ENCODE measurements at regions not wholly inside any gene's neighbourhood (a gene's known extent, or its start where the extent isn't known, plus 50 kb on each side); places are given as distances from the start of the nearest gene placed in this dataset.

DNA sequence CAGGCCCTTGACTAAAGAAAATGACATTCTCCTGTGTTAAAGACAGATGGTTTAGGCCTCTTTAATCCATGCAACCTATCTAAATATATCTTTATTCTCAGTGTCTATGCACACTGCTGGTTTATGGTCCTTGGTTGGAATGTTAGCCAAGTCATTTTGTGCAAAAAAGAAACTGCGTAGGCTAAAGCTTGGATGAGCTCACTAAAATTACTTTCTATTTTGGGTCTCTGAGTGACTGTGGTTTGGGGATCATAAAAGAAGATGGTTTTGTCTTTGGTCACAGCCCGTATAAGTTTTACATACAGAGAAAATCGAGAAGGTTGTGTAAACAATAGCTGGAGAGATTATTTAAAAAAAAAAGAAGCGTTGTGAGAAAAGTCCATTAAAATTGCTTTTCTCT lies 443.6 kb downstream of the UBE2NL start:
- in situ Hi-C loops (cut with MboI), result no loop called here
- no peaks in the 10 kb centered on the region for H3K79me2 ChIP-seq (ENCODE audit: control insufficient read depth, insufficient read depth, low read length)
- H3K27ac ChIP-seq (ENCODE audit: extremely low read depth, low read depth, low read length), result no peak overlapping the region
- no peak for DNase-seq (ENCODE audit: extremely low read depth in 1 of 4, low spot score in 3 of 4)
- no peaks in the 10 kb centered on the region for H3K4me1 ChIP-seq (replicated peaks in 1 of 2; ENCODE audit: control insufficient read depth in 2 of 2, insufficient read depth in 2 of 2, low read length in 2 of 2)
- no peak for ATAC-seq
- H4K20me1 ChIP-seq (replicated peaks; ENCODE audit: control insufficient read depth, insufficient read depth, low read length), result no peaks in the 10 kb centered on the region
- CTCF ChIA-PET (ENCODE audit: low intra/inter-chr PET ratio), result no interaction called here
- H3K4me2 ChIP-seq (ENCODE audit: insufficient read depth, low read length), result no peak overlapping the region
- no peaks in the 10 kb centered on the region for H3K36me3 ChIP-seq (ENCODE audit: control insufficient read depth, insufficient read depth, low read length)
- POLR2A ChIA-PET, result no interaction called here
- intact Hi-C loops (cut with micrococcal nuclease), result no loop called here
- no peaks in the 10 kb centered on the region for H3K27me3 ChIP-seq (ENCODE audit: control insufficient read depth in 2 of 2, insufficient read depth in 2 of 2, low read length in 2 of 2)
- TF ChIP-seq, protein P1, sequence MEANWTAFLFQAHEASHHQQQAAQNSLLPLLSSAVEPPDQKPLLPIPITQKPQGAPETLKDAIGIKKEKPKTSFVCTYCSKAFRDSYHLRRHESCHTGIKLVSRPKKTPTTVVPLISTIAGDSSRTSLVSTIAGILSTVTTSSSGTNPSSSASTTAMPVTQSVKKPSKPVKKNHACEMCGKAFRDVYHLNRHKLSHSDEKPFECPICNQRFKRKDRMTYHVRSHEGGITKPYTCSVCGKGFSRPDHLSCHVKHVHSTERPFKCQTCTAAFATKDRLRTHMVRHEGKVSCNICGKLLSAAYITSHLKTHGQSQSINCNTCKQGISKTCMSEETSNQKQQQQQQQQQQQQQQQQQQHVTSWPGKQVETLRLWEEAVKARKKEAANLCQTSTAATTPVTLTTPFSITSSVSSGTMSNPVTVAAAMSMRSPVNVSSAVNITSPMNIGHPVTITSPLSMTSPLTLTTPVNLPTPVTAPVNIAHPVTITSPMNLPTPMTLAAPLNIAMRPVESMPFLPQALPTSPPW (CRISPR knock-in tag; IDR thresholded peaks at IDR 0.05), result no peak
- TF ChIP-seq SMARCA4 (IDR thresholded peaks at IDR 0.05), result no peak
- TF ChIP-seq IRF2 (CRISPR knock-in tag; IDR thresholded peaks at IDR 0.05), result no peak
- no peak for TF ChIP-seq STAT5B (CRISPR knock-in tag; IDR thresholded peaks at IDR 0.05)
- no peak for TF ChIP-seq ZNF174 (CRISPR knock-in tag; IDR thresholded peaks at IDR 0.05)
- no peak for TF ChIP-seq ZNF76 (CRISPR knock-in tag; IDR thresholded peaks at IDR 0.05; ENCODE audit: borderline replicate concordance)
- no peak for TF ChIP-seq ATF3 (IDR thresholded peaks at IDR 0.05)
- TF ChIP-seq ATF3 (CRISPR knock-in tag; conservative IDR thresholded peaks at IDR 0.05), result no peak
- TF ChIP-seq ZNF431 (CRISPR knock-in tag; IDR thresholded peaks at IDR 0.05), result no peak
- TF ChIP-seq, protein P2, sequence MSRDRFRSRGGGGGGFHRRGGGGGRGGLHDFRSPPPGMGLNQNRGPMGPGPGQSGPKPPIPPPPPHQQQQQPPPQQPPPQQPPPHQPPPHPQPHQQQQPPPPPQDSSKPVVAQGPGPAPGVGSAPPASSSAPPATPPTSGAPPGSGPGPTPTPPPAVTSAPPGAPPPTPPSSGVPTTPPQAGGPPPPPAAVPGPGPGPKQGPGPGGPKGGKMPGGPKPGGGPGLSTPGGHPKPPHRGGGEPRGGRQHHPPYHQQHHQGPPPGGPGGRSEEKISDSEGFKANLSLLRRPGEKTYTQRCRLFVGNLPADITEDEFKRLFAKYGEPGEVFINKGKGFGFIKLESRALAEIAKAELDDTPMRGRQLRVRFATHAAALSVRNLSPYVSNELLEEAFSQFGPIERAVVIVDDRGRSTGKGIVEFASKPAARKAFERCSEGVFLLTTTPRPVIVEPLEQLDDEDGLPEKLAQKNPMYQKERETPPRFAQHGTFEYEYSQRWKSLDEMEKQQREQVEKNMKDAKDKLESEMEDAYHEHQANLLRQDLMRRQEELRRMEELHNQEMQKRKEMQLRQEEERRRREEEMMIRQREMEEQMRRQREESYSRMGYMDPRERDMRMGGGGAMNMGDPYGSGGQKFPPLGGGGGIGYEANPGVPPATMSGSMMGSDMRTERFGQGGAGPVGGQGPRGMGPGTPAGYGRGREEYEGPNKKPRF (IDR thresholded peaks at IDR 0.05; ENCODE audit: low read depth, low read length), result no peak
- TF ChIP-seq, protein P3, sequence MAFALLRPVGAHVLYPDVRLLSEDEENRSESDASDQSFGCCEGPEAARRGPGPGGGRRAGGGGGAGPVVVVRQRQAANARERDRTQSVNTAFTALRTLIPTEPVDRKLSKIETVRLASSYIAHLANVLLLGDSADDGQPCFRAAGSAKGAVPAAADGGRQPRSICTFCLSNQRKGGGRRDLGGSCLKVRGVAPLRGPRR (CRISPR knock-in tag; IDR thresholded peaks at IDR 0.05), result no peak
- 4% methylated on average over 4 of the region's 4 CpGs for WGBS (ENCODE audit: insufficient coverage, low coverage, missing lambda C conversion rate)
- H3K9me3 ChIP-seq (replicated peaks; ENCODE audit: control insufficient read depth, insufficient read depth, low read depth, low read length), result no peaks in the 10 kb centered on the region
- no peak overlapping the region for H3K4me3 ChIP-seq
- no peak overlapping the region for H3K9ac ChIP-seq (ENCODE audit: insufficient read depth in 1 of 2, low read depth in 2 of 2, low read length in 2 of 2)
- H3K9me1 ChIP-seq (ENCODE audit: control insufficient read depth, insufficient read depth, low read length), result no peaks in the 10 kb centered on the region
- FAIRE-seq, result no peak
- no peak overlapping the region for H2AFZ ChIP-seq (ENCODE audit: low read depth, low read length)
- no TSS peak for BruUV-seq (replicated peaks)
